GM21825 (cell line): ENCODE measurements at regions not wholly inside any gene's neighbourhood (a gene's known extent, or its start where the extent isn't known, plus 50 kb on each side); places are given as distances from the start of the nearest gene placed in this dataset.
"Not testable (repeated sequence)": the region's sequence is repeated elsewhere in the genome, so short reads cannot be mapped to it uniquely, and the experiment has no call there.

Experiments
- ATAC-seq: cut with Tn5 transposase; IDR thresholded peaks from one replicate; pipeline ENCODE4 v1.9.1; 2021; ENCODE audit warnings: mild to moderate bottlenecking, moderate library complexity; ENCODE audit not compliant: unreplicated experiment

DNA sequence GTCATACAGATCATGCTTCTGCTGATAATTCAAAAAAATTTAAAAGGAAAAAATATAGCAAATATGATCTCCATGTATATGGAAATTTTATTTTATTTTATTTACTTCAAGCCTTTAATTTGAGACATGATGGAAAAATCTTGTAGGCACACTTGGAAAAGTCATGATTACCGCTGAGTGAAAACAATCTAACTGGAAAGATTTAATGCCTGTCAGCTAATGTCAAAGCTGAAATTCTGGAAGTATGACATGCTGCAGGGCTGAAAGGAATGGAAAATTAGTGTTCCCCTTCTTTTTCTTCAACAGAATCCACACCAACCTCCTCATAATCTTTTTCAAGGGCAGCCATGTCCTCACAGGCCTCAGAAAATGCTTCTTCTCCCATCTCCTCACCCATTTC, 58.2 kb downstream of the RPRM start:
- no peak for ATAC-seq

DNA sequence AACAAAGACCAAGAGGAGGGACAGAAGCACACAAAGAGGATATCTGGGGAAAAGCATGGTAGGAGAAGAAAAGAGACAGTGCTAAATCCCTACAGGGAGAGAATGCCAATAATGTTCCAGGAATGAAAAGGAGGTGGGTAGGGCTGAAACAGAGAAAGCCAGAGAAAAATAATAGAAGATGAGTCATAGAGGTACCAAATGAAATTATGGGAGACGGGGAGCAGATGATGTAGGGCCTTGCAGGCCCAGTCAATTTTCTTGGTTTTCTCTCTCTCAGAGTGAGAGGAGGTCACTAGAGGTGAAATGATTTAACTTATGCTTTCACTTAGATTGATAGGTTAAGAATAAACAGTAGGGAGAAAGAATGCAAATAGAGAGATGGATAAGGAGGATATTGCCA, 61.5 kb downstream of the RPRM start:
- no peak for ATAC-seq

DNA sequence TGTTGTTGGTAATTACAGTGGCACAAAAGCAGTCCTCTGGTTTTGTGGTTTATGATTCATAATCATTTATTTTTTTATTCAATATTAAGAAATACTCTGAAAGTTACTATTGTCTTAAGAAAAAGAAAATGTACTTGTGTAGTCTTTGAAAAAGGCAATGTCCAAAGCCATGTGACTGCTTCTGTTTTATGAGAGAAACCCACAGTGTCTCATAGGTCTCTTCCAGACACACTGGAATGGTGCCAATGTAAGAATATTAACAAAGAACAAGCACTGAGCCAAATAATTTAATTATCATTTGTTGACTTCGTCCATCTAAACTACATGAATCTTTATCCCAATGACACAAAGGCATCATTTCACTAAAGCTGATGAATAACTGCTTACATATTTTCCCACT, 62.5 kb downstream of the RPRM start:
- no peak for ATAC-seq

DNA sequence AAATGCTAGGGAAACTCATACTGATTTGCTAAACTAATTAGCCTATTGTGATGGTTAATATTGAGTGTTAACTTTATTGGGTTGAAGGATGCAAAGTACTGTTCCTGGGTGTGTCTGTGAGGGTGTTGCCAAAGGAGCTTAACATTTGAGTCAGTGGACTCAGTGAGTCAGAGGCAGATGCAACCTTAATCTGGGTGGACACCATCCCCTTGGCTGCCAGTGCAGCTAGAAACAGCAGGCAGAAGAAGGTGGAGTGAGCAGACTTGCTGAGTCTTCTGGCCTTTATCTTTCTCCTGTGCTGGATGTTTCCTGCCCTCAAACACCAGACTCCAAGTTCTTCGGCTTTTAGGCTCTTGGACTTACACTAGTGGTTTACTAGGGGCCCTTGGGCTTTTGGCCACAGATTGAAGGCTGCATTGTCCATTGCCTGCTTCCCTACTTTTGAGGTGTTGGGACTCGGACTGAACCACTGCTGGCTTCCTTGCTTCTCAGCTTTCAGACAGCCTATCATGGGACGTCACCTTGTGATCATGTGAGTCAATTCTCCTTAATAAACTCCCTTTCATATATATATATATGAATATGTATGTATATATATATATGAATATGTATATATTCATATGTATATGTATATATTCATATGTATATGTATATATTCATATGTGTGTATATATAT, 69.7 kb downstream of the RPRM start:
- no peak for ATAC-seq

DNA sequence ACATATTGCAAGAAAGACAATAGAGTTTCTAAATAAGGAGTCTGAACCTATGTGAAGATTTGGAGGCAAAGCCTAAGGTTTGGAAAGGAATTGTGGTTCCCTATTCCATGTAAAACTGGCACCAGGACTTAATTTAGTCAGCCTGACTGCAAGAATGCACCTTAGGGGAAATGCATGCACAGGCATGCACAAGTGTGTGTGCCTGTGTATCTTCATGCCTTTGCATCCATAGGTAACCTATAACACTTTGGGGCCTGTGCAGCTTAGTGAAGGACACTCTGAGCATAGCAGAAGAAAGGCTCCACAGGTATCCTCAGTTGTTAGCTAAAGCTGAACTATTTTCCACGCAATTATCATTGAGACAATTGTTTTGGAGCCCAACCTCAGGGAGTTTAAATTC, 73.4 kb downstream of the RPRM start:
- ATAC-seq, result no peak

DNA sequence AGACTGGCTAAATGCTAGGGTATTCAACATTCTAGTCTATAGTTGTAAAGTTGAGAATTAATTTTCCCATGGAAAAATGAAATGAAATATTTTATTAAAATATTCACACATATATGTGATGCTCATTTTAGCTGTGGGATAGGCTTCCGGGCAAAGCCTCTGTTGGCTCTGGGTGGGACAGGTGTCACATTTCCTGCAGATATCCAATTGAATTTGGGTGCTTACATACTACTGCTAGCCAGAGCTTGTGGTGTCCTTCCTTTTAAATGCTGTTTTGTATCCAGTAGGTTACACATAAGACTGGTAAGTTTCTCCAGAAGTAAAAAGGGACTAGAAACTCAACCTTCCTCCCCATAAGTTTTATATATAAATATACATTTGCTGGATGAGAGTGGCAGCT, 73.8 kb downstream of the RPRM start:
- no peak for ATAC-seq

DNA sequence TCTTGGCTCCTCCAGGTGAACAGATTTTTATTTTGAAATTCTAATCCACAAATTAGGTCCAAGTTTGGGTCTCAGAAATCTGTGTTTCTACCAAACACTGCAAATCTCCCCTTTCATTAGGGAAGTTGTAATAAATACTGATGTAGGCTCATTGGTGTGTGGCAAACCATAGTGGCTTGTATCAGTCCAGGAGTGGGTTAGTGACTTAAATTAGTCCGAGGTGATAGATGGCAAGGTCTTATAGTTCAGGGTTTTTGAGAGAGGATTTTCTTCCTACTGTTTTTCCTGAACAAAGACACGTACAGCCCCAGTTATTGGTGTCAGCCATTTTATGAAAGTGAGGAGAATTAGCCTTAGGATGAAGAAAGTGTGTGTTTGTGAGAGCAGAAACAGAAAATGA, 74.6 kb downstream of the RPRM start:
- no peak for ATAC-seq

DNA sequence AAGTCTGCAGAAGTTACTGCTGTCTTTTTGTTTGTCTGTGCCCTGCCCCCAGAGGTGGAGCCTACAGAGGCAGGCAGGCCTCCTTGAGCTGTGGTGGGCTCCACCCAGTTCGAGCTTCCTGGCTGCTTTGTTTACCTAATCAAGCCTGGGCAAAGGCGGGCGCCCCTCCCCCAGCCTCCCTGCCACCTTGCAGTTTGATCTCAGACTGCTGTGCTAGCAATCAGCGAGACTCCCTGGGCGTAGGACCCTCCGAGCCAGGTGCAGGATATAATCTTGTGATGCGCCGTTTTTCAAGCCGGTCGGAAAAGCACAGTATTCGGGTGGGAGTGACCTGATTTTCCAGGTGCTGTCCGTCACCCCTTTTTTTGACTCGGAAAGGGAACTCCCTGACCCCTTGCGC, 75.2 kb downstream of the RPRM start:
- ATAC-seq, result not testable (repeated sequence)

DNA sequence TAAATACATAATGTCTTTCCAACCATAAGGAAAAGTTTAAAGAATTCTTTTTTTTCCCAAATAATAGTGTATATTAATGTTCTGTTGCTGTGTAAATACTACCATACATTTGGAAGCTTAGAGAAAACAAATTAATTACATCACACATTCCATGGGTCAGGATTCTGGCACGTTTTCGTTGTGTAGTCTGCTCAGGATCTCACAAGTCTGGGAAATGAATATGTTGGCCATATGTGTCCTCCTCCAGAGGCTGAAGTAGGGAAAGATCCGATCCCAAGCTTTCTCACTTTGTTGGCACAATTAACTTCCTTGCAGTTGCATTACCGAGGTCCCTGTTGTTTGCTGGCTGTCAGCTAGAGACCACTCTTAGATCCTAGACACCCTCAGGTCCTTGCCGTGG, 83.9 kb downstream of the RPRM start:
- no peak for ATAC-seq

DNA sequence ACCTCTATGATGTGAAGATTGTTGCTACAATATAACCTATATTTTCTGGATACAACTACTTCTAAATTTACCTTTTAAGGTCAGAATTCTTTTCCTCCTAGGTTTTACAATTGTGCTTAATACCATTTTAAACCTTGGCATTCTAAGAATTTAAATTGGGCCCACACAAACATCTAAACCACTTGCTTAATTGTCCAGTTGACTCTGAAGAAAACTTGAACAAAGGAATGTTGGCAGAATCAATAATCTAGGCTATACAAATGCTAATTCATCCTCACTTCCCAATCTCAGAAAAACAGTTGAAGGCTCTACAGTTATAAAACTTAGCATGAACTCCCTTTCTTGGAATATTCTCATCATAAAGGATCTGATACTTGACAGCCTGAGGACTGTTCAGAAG, 84.3 kb downstream of the RPRM start:
- ATAC-seq, result no peak

DNA sequence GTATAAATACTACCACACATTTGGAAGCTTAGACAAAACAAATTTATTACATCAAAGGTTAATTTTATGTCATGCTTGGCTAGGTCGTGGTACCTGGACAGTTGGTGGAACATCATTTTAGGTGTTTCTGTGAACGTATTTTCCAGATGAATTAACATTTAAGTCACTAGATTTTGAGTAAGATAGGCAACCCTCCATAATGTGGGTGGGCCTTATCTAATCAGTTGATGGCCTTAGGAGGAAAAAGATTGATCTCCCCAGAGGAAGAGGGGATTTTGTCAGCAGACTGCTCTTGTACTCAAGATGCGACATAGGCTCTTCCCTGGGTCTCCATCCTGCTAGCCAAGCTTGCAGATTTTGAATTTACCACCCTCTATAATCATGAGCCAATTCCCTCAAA, 85.0 kb downstream of the RPRM start:
- no peak for ATAC-seq

DNA sequence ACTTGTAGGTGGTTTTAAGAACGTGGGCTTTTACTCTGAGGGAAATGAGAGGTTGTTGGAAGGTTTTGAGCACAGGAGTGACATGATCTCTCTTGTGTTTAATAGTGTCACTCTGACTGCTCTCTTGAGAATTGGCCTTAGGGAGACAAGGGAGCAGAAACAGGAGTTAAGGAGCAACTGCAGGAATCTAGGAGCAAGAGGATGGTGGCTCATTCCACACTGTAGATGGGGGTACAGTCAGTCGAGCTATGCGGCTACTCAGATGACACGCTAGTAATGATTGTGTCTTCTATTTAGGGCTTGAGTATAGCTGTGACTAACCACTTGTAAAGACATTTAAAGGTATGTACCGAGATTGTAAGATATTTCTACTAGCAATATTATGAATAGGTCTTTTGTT, 87.4 kb downstream of the RPRM start:
- ATAC-seq, result no peak

DNA sequence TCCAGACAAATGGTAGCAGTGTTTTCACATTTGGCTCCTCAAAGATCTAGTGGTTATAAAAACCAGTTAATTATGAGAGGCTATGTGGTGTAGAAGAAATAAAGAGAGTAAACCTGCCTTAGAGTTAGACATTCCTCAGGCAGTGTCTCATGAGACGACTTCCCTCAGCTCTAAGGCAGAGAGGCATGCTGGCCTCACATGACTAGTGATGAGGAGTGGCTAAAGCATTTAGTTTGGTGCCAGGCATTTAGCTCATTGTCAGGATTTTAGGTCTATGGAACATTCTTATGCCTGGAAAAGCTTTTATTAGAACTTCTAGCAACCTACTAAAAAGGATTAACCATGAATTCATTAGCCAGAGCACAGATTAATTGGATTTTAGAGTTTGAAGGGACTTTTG, 90.3 kb downstream of the RPRM start:
- no peak for ATAC-seq

DNA sequence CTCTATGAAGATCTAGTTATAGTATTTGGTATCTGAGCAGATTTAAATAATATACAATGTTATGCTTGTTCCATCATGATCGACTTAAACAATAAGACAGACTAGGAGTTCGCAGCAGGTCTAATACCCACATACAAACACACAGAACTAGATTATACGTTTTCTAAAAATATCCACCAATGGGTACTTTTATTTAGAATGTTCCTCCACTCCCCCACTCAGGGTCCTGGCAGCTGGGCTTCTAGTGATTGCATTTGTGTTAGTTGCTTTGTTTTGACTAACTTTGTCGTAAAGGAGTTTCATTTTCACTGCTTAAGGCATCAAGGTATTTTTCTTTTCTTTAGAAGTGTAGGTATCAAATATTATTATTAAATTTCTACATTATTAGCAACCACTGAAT, 91.4 kb downstream of the RPRM start:
- ATAC-seq, result no peak

DNA sequence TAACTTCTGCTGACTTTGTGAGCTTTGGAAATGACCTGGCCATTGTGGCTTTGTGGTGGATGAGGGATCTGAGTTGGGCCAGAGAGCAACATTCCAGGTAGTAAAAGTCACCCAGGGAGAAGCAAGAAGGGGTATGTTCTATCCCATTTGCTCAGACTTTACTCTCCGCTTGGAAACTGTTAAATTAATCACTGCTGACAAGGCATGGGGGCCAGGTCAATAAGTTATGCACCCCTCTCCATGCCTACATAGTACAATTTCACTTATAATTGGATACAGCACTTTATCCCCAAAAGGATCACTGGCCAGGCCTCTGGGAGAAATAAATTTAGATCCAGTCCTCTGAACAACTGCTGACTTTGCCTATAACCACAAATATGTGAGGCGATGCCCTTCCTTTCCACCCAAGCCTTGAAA, 92.1 kb downstream of the RPRM start:
- no peak for ATAC-seq

DNA sequence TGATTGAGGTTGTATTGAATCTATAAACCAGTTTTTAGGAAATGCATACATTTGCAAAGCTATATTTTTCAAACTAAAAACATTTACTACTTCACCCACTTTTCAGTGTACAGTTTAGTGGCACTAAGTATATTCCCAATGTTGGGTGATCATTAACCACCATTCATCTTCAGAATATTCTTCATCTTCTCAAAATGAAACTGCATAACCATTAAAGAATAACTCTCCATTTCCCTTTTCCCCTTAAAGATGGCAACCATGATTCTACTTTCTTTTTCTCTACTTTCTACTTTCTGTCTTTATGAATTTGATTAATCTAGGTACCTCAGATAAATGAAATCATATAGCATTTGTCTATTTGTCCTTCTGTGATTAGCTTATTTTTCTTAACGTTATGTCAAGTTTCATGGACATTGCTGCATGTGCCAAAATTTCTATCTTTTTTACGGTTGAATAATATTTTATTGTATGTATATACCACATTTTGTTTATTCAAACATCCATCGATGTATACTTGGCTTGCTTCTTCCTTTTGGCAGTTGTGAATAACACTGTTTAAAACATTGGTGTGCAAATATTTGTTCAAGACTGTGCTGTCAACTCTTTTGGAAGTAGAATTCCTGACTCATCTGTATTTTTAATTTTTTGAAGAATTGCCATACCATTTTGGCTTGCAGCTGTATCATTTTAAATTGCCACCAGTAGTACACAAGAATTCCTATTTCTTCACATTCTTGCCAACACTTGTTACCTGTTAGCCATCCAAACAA, 104.9 kb downstream of the RPRM start:
- ATAC-seq, result no peak

DNA sequence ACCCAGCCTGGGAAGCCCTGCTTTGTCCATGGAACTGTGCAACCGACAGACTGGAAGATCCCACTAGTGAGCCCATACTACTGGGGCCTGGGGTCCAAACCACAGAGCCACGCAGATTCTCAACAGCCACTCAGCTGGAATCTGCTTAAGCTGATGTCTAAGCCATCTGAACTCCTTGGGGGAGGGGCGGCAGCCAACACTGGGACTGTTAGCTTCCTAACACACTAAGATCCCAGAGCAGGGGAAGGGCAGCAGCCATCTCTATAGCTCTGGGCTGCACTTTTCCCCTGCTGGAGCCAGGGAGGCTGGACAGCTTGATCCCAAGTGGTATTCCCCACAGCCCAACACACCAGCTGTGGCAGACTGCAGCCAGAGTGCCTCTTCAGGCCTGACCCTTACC, 118.3 kb downstream of the RPRM start:
- ATAC-seq, result no peak

DNA sequence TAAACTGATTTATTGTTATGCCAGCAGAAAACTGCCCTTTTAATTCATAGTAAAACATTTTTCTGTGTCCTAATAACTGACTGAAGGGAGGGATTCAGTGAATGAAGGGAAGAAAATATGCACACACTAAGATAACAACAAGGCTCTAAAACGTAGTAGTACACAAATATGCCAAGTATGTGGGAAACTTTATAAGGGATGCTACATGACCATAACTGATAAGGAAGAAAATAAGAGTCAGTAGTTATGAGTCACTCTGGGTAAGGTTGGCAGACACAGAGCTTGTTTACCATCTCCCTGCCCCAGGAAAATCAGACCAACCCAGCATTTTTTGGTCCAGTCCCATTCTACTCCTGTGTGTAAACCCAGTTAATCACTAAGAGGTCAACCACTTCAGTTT, 124.2 kb downstream of the RPRM start:
- no peak for ATAC-seq

DNA sequence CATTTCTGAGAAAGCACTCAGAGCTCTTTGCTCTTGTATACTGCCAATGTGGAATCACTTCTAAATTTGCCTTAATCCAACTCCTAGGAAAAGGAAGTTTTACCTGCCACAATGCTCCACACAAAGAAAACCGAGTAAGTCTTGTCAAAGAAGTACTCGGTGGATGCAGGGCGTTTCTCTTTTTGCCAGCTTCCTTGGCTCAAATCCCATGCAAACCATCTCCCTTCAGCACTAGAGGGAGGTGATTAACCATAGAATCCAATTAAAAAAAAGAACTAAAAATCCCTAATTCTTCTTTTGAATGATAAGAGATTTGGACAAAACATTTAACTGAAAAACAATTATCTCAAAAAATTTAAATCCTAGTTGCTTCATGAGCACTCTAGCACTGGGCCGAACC, 129.0 kb downstream of the RPRM start:
- no peak for ATAC-seq

DNA sequence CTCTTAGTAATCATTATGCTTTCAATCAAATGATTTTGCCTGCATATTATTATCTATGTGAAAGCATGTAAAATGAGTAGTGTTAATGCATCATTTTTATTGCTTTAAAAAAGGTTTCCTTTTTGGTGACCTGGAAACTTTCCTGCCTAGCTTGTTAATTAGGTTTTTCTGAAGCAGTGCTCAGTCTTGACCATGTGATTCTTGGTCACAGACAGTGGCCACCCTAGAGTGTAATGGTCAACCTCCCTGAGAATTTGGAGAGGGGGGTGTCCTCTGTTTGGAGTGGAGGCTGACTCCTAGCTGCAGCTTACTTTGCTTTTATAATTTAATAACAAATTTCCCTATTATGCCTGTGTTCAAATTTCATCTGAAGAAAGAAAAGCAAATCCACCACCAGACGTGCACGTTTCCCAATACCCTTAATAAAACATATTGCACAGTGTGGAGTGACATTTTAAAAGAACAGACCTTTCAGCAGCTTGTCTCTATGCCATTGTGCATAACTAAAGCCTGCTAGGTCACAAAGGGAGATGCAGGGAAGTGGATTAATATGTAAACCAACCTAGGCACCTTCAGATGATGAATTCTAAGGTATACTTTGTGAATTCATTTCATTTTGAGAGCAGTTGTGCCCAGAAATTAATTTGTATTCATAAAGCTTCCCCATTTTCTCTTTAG, 130.6 kb downstream of the RPRM start:
- no peak for ATAC-seq

DNA sequence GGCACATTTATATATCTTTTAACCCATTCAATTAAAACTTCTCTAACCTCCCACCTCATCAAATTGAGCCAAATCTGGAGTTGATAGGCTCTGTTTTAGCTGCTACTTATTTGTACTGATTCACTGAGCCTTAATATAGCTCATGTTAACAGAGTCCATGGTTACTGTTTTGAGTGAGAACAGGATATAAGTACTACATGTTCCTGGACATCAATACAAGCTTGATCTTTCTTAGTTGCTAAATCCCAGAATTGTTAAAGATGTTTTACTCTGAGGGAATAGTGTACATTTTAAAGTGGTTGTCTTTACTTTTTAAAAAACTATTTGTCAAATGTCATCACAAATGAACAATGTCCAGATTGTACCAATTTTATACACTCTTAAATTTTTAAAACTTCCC, 157.7 kb downstream of the RPRM start:
- ATAC-seq, result no peak

DNA sequence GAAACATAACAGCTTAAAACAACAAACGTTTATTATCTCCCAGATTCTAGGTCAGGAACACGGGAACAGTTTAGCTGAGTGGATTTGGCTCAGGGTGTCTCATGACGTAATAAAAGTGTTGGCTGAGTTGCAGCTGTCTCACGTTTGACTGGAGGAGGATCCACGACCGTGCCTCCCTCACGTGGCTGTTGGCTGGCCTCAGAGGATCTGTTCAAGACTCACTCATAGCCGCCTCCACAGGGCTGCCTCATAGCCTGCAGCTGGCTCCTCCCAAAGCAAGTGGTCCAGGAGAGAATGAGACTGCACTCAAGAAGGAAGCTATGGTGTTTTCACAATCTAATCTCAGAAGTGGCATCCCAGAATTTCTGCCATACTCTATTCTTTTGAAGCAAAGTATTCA, 167.1 kb downstream of the RPRM start:
- ATAC-seq, result no peak
